SH-SY5Y (cell line): ENCODE measurements at regions not wholly inside any gene's neighbourhood (a gene's known extent, or its start where the extent isn't known, plus 50 kb on each side); places are given as distances from the start of the nearest gene placed in this dataset.
A peak's percentile ranks its signal among the peaks of the same experiment; 100 is the strongest.

ENCODE experiments used
- GATA2 ChIP-seq: IDR thresholded peaks from 2 replicates; pipeline ENCODE4 v1.6.1; 2011; ENCODE audit warnings: mild to moderate bottlenecking, low read depth, low read length
- GATA3 ChIP-seq: IDR thresholded peaks from 2 replicates; pipeline ENCODE4 v1.6.1; 2011; ENCODE audit warnings: low read depth, mild to moderate bottlenecking, low read length, moderate library complexity

- TF ChIP-seq GATA2 (peak; percentile 75), GATA3 (peak; percentile 91)
Observed at GRCh38 chr3:148092624-148093347, 604.9 kb upstream of the AGTR1 start.
